Erythroblast (primary cell): ENCODE measurements at regions not wholly inside any gene's neighbourhood (a gene's known extent, or its start where the extent isn't known, plus 50 kb on each side); places are given as distances from the start of the nearest gene placed in this dataset.

Experiments used
- GATA1 ChIP-seq: IDR thresholded peaks from 2 replicates; pipeline ENCODE4 v1.6.1; 2011; ENCODE audit warnings: low read depth, mild to moderate bottlenecking, control low read depth, low read length, moderate library complexity
- POLR2A ChIP-seq: IDR thresholded peaks from 2 replicates; pipeline ENCODE4 v1.6.1; 2011; ENCODE audit warnings: mild to moderate bottlenecking, low read length

- TF ChIP-seq POLR2A: no peak
- TF ChIP-seq GATA1: no peak
Measured at GRCh38 chr4:152102436-152103000, 341.7 kb upstream of the GATB start.
